Mesenchymal stem cell (in vitro differentiated cells and primary cell): ENCODE measurements at regions not wholly inside any gene's neighbourhood (a gene's known extent, or its start where the extent isn't known, plus 50 kb on each side); places are given as distances from the start of the nearest gene placed in this dataset.

ENCODE experiments used
- DNase-seq: peaks from one replicate; pipeline ENCODE4 v3.0.0-alpha.2; 2013
- H2AFZ ChIP-seq: one replicate; pipeline ENCODE4 v1.6.1; 2013; ENCODE audit warnings: low read depth, mild to moderate bottlenecking, control low read depth, inconsistent platforms, low read length, moderate library complexity
- H2AK5ac ChIP-seq: 2 replicates; pipeline ENCODE4 v1.6.1; 2013; ENCODE audit warnings: low read length, moderate library complexity, mild to moderate bottlenecking, inconsistent platforms; ENCODE audit not compliant: severe bottlenecking
- H2BK120ac ChIP-seq: one replicate; pipeline ENCODE4 v1.6.1; 2013; ENCODE audit warnings: low read depth, mild to moderate bottlenecking, inconsistent platforms, low read length, moderate library complexity
- H2BK12ac ChIP-seq, 2 experiments: one replicate each; pipeline ENCODE4 v1.6.1; 2013; ENCODE audit warnings: inconsistent platforms in 2 of 2, low read length in 2 of 2, mild to moderate bottlenecking in 2 of 2, moderate library complexity in 2 of 2, control low read depth in 1 of 2
- H2BK15ac ChIP-seq: one replicate; pipeline ENCODE4 v1.6.1; 2013; ENCODE audit warnings: mild to moderate bottlenecking, low read depth, inconsistent platforms; ENCODE audit not compliant: poor library complexity, severe bottlenecking
- H2BK5ac ChIP-seq: 2 replicates; pipeline ENCODE4 v1.6.1; 2013; ENCODE audit warnings: low read depth, mild to moderate bottlenecking, low read length, control low read depth, inconsistent platforms; ENCODE audit not compliant: poor library complexity, severe bottlenecking
- H3K14ac ChIP-seq, 2 experiments: one replicate each; pipeline ENCODE4 v1.6.1; 2013; ENCODE audit warnings: inconsistent platforms in 2 of 2, low read length in 2 of 2, control low read depth in 1 of 2, mild to moderate bottlenecking in 1 of 2, moderate library complexity in 1 of 2
- H3K18ac ChIP-seq, 2 experiments: one replicate each; pipeline ENCODE4 v1.6.1; 2013; ENCODE audit warnings: inconsistent platforms in 2 of 2, low read length in 2 of 2, control low read depth in 1 of 2, low read depth in 1 of 2, mild to moderate bottlenecking in 1 of 2
- H3K23ac ChIP-seq, 2 experiments: one replicate each; pipeline ENCODE4 v1.6.1; 2013; ENCODE audit warnings: inconsistent platforms in 2 of 2, low read length in 2 of 2, mild to moderate bottlenecking in 2 of 2, moderate library complexity in 2 of 2, control low read depth in 1 of 2
- H3K27ac ChIP-seq: 2 replicates; pipeline ENCODE4 v1.5.1; 2013; ENCODE audit warnings: mild to moderate bottlenecking, moderate library complexity, low read length, control low read depth, inconsistent platforms; ENCODE audit not compliant: poor library complexity, severe bottlenecking
- H3K27me3 ChIP-seq, 2 experiments: 2 replicates each; pipeline versions ENCODE4 v1.6.1 to v1.7.0; 2013; ENCODE audit warnings: low read length in 2 of 2, mild to moderate bottlenecking in 2 of 2, moderate library complexity in 2 of 2, control low read depth in 1 of 2, inconsistent platforms in 1 of 2; ENCODE audit not compliant: control insufficient read depth in 1 of 2, insufficient read depth in 1 of 2
- H3K36me3 ChIP-seq, 2 experiments: 2 replicates each; pipeline versions ENCODE4 v1.6.1 to v1.7.0; 2013; ENCODE audit warnings: low read length in 2 of 2, control low read depth in 1 of 2, inconsistent platforms in 1 of 2, low read depth in 1 of 2, mild to moderate bottlenecking in 1 of 2; ENCODE audit not compliant: insufficient read depth in 2 of 2, control insufficient read depth in 1 of 2
- H3K4ac ChIP-seq, 2 experiments: one replicate each; pipeline ENCODE4 v1.6.1; 2013; ENCODE audit warnings: inconsistent platforms in 2 of 2, low read length in 2 of 2, mild to moderate bottlenecking in 2 of 2, moderate library complexity in 2 of 2, control low read depth in 1 of 2, low read depth in 1 of 2
- H3K4me1 ChIP-seq: 2 replicates; pipeline ENCODE4 v1.6.1; 2013; ENCODE audit warnings: low read depth, low read length, control low read depth; ENCODE audit not compliant: control insufficient read depth, insufficient read depth
- H3K4me2 ChIP-seq: 2 replicates; pipeline ENCODE4 v1.6.1; 2013; ENCODE audit warnings: low read length, mild to moderate bottlenecking, inconsistent platforms; ENCODE audit not compliant: poor library complexity, severe bottlenecking
- H3K4me3 ChIP-seq, 2 experiments: 2 replicates each; pipeline versions ENCODE4 v1.5.1 to v1.7.0; 2013; ENCODE audit warnings: low read length in 2 of 2, mild to moderate bottlenecking in 2 of 2, control low read depth in 1 of 2, low read depth in 1 of 2; ENCODE audit not compliant: insufficient read depth in 1 of 2
- H3K79me1 ChIP-seq: replicated peaks from 2 replicates; pipeline ENCODE4 v1.6.1; 2013; ENCODE audit warnings: mild to moderate bottlenecking, control low read depth, low read length, inconsistent platforms; ENCODE audit not compliant: poor library complexity, severe bottlenecking
- H3K9ac ChIP-seq: 2 replicates; pipeline ENCODE4 v1.7.0; 2013; ENCODE audit warnings: mild to moderate bottlenecking, low read length, moderate library complexity
- H3K9me3 ChIP-seq: 2 replicates; pipeline ENCODE4 v1.7.0; 2013; ENCODE audit warnings: mild to moderate bottlenecking, low read length; ENCODE audit not compliant: control insufficient read depth
- H4K8ac ChIP-seq: one replicate; pipeline ENCODE4 v1.6.1; 2013; ENCODE audit warnings: inconsistent platforms, mild to moderate bottlenecking, low read length, moderate library complexity
- H4K91ac ChIP-seq: one replicate; pipeline ENCODE4 v1.6.1; 2013; ENCODE audit warnings: mild to moderate bottlenecking, low read length, inconsistent platforms
- WGBS: methylation state at CpG from one replicate; pipeline ENCODE4 v1.1.7; 2013; ENCODE audit warnings: mixed read lengths; 5-methylcytosine and 5-hydroxymethylcytosine counted together

GRCh38 chr4:126798214-126798613 lies 834.5 kb upstream of the INTU start:
- H3K4me2 ChIP-seq = no peak overlapping the region

GRCh38 chr4:126799416-126799815 lies 833.3 kb upstream of the INTU start:
- no peak overlapping the region for H3K4me3 ChIP-seq
- H3K4me1 ChIP-seq = no peaks in the 10 kb centered on the region
- H3K27me3 ChIP-seq = no peaks in the 10 kb centered on the region
- WGBS = 90% methylated on average over 2 of the region's 2 CpGs
- H3K23ac ChIP-seq = no peak overlapping the region
- H3K18ac ChIP-seq = no peak overlapping the region
- H2BK15ac ChIP-seq = no peak overlapping the region
- no peaks in the 10 kb centered on the region for H3K36me3 ChIP-seq
- H4K8ac ChIP-seq = no peak overlapping the region
- H3K9me3 ChIP-seq = no peaks in the 10 kb centered on the region
- H2BK120ac ChIP-seq = no peak overlapping the region
- no peak overlapping the region for H4K91ac ChIP-seq
- H3K27ac ChIP-seq = no peak overlapping the region
- H3K4ac ChIP-seq = no peak overlapping the region
- H3K9ac ChIP-seq = no peak overlapping the region
- H3K14ac ChIP-seq = no peak overlapping the region
- no peak overlapping the region for H2BK5ac ChIP-seq
- H2BK12ac ChIP-seq = no peak overlapping the region
- H3K79me1 ChIP-seq = no peaks in the 10 kb centered on the region
- H3K4me2 ChIP-seq = no peak overlapping the region
- H2AFZ ChIP-seq = no peak overlapping the region
- DNase-seq = peak; percentile 5
- H2AK5ac ChIP-seq = no peak overlapping the region

More at GRCh38 chr4:126798214-126798613, 834.5 kb upstream of the INTU start:
- Histone ChIP-seq H3K27me3 (no peaks in the 10 kb centered on the region), H2BK5ac (no peak overlapping the region), H2AFZ (no peak overlapping the region), H4K91ac (no peak overlapping the region), H3K4me1 (peaks cover 3% of the 10 kb centered on the region), H3K27ac (no peak overlapping the region), H3K79me1 (no peaks in the 10 kb centered on the region), H3K4me3 (no peak overlapping the region), H4K8ac (no peak overlapping the region), H2AK5ac (no peak overlapping the region), H3K36me3 (no peaks in the 10 kb centered on the region), H2BK120ac (no peak overlapping the region), H3K9me3 (no peaks in the 10 kb centered on the region), H2BK12ac (no peak overlapping the region), H2BK15ac (no peak overlapping the region), H3K4ac (no peak overlapping the region), H3K14ac (no peak overlapping the region), H3K23ac (no peak overlapping the region), H3K18ac (no peak overlapping the region), H3K9ac (no peak overlapping the region)
- no peak for DNase-seq
- 83% methylated on average over 1 of the region's 1 CpG for WGBS

GRCh38 chr4:126799971-126800574 lies 832.7 kb upstream of the INTU start:
- no peak overlapping the region for H3K27ac ChIP-seq
- no peak overlapping the region for H4K8ac ChIP-seq
- 80% methylated on average over 4 of the region's 5 CpGs for WGBS
- H3K18ac ChIP-seq = no peak overlapping the region
- no peak overlapping the region for H3K4ac ChIP-seq
- no peaks in the 10 kb centered on the region for H3K79me1 ChIP-seq
- no peak overlapping the region for H3K9ac ChIP-seq
- no peaks in the 10 kb centered on the region for H3K36me3 ChIP-seq
- no peak overlapping the region for H2BK5ac ChIP-seq
- peak; percentile 54 for DNase-seq
- no peak overlapping the region for H2BK120ac ChIP-seq
- H3K9me3 ChIP-seq = no peaks in the 10 kb centered on the region
- H4K91ac ChIP-seq = no peak overlapping the region
- H2BK15ac ChIP-seq = no peak overlapping the region
- no peaks in the 10 kb centered on the region for H3K27me3 ChIP-seq
- H3K4me3 ChIP-seq = no peak overlapping the region
- H2BK12ac ChIP-seq = no peak overlapping the region
- H3K4me2 ChIP-seq = no peak overlapping the region
- H3K4me1 ChIP-seq = no peaks in the 10 kb centered on the region
- H3K14ac ChIP-seq = no peak overlapping the region
- H2AFZ ChIP-seq = peak overlapping the region; percentile 24
- H3K23ac ChIP-seq = no peak overlapping the region
- no peak overlapping the region for H2AK5ac ChIP-seq

- H3K9me3 ChIP-seq = no peaks in the 10 kb centered on the region
- H3K4me1 ChIP-seq = no peaks in the 10 kb centered on the region
- H3K14ac ChIP-seq = no peak overlapping the region
- no peak overlapping the region for H3K27ac ChIP-seq
- H3K23ac ChIP-seq = no peak overlapping the region
- no peak overlapping the region for H2BK120ac ChIP-seq
- no peak overlapping the region for H2AFZ ChIP-seq
- no peak overlapping the region for H3K4ac ChIP-seq
- no peak overlapping the region for H2BK5ac ChIP-seq
- no peaks in the 10 kb centered on the region for H3K36me3 ChIP-seq
- H3K9ac ChIP-seq = no peak overlapping the region
- H3K4me2 ChIP-seq = no peak overlapping the region
- no peak overlapping the region for H2AK5ac ChIP-seq
- no peak overlapping the region for H3K18ac ChIP-seq
- no CpG with 5 or more reads among the region's 3 CpGs for WGBS
- no peak overlapping the region for H3K4me3 ChIP-seq
- H4K91ac ChIP-seq = no peak overlapping the region
- H3K79me1 ChIP-seq = no peaks in the 10 kb centered on the region
- H2BK12ac ChIP-seq = no peak overlapping the region
- H4K8ac ChIP-seq = no peak overlapping the region
- DNase-seq = no peak
- no peaks in the 10 kb centered on the region for H3K27me3 ChIP-seq
- H2BK15ac ChIP-seq = no peak overlapping the region
Observed at GRCh38 chr4:126800575-126801141, 832.1 kb upstream of the INTU start.
